ENCODE measurements at regions not wholly inside any gene's neighbourhood (a gene's known extent, or its start where the extent isn't known, plus 50 kb on each side); places are given as distances from the start of the nearest gene placed in this dataset.

DNA sequence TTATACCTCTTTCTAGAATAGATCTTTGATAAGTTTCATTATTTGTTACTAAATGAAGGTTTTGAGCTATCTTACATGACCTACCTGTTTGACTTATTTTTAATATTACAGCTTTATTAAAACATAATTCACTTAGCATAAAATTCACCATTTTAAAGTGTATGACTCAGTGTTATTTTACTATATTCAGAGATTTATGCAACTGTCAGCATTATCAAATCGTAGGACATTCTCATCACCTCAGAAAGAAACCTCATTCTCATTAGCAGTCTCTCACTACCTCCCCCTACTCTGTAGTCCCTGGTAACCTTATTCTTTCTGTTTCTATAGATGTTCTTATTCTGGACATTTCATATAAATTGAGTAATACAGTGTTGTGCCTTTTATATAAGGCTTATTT lies 207.9 kb upstream of the FOXP2 start:
- TF ChIP-seq, protein P1, sequence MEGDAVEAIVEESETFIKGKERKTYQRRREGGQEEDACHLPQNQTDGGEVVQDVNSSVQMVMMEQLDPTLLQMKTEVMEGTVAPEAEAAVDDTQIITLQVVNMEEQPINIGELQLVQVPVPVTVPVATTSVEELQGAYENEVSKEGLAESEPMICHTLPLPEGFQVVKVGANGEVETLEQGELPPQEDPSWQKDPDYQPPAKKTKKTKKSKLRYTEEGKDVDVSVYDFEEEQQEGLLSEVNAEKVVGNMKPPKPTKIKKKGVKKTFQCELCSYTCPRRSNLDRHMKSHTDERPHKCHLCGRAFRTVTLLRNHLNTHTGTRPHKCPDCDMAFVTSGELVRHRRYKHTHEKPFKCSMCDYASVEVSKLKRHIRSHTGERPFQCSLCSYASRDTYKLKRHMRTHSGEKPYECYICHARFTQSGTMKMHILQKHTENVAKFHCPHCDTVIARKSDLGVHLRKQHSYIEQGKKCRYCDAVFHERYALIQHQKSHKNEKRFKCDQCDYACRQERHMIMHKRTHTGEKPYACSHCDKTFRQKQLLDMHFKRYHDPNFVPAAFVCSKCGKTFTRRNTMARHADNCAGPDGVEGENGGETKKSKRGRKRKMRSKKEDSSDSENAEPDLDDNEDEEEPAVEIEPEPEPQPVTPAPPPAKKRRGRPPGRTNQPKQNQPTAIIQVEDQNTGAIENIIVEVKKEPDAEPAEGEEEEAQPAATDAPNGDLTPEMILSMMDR (IDR thresholded peaks at IDR 0.05) = no peak
- TF ChIP-seq POLR2A (IDR thresholded peaks at IDR 0.05) = no peak
- Histone ChIP-seq H3K4me3 (no peak overlapping the region), H3K27ac (no peak overlapping the region), H3K4me1 (no peaks in the 10 kb centered on the region), H3K9me3 (no peaks in the 10 kb centered on the region), H3K36me3 (no peaks in the 10 kb centered on the region), H3K27me3 (no peaks in the 10 kb centered on the region)
- intact Hi-C loops (cut with DNase I) = no loop called here
- no peak for DNase-seq
- 60% methylated on average over 1 of the region's 1 CpG for WGBS (ENCODE audit: insufficient coverage, low coverage, low lambda C conversion rate, missing lambda C conversion rate)
- ATAC-seq = no peak

DNA sequence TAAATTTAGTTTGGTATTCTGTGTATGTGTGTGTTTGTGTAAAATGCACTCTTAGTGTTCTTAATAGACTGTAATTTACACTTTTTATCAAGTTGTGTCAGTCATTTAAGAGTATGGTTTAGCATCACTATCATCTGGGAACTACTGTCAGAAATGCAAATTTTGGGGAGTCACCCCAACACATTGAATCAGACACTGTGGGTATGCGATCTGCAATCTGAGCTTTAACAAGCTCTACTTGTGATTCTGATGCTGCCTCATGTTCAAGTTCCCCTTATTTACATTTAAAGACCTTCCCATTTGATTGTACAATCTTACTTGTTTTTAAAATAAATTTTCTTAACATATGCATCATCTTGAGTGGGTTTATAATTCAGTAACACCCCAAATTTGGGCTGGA lies 218.1 kb upstream of the FOXP2 start:
- Histone ChIP-seq H3K27me3 (no peaks in the 10 kb centered on the region), H3K4me3 (no peak overlapping the region), H3K27ac (no peak overlapping the region), H3K4me1 (no peaks in the 10 kb centered on the region), H3K36me3 (no peaks in the 10 kb centered on the region), H3K9me3 (no peaks in the 10 kb centered on the region)
- 100% methylated on average over 1 of the region's 1 CpG for WGBS (ENCODE audit: insufficient coverage, low coverage, low lambda C conversion rate, missing lambda C conversion rate)
- ATAC-seq (no peak), DNase-seq (no peak)
- intact Hi-C loops (cut with DNase I) = no loop called here
- TF ChIP-seq POLR2A (IDR thresholded peaks at IDR 0.05) = no peak
- TF ChIP-seq, protein P1 (IDR thresholded peaks at IDR 0.05) = no peak

DNA sequence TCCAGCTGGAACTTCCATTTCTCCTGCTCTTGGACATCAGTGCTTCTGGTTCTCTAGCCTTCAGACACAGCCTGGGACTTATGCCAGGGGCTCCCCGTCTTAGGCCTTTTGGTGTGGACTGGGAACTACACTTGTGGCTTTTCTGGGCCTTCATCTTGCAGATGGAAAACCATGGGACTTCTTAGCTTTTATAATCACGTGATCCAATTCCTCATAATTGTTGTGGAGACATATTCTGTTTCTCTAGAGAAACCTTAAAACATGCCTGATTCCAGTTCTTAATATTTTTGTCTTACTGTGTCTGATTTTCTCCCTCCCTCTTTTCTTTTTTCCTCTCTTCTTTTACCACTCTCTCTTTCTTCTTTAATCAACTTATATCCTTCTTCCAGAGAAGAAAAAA lies 224.2 kb upstream of the FOXP2 start:
- Histone ChIP-seq H3K9me3 (no peaks in the 10 kb centered on the region), H3K27me3 (no peaks in the 10 kb centered on the region), H3K4me1 (no peaks in the 10 kb centered on the region), H3K36me3 (no peaks in the 10 kb centered on the region), H3K4me3 (no peak overlapping the region), H3K27ac (no peak overlapping the region)
- TF ChIP-seq POLR2A (IDR thresholded peaks at IDR 0.05) = no peak
- TF ChIP-seq, protein P1 (IDR thresholded peaks at IDR 0.05) = no peak
- no peak for DNase-seq
- ATAC-seq = no peak
- 74% methylated on average over 2 of the region's 2 CpGs for WGBS (ENCODE audit: insufficient coverage, low coverage, low lambda C conversion rate, missing lambda C conversion rate)
- intact Hi-C loops (cut with DNase I) = no loop called here

DNA sequence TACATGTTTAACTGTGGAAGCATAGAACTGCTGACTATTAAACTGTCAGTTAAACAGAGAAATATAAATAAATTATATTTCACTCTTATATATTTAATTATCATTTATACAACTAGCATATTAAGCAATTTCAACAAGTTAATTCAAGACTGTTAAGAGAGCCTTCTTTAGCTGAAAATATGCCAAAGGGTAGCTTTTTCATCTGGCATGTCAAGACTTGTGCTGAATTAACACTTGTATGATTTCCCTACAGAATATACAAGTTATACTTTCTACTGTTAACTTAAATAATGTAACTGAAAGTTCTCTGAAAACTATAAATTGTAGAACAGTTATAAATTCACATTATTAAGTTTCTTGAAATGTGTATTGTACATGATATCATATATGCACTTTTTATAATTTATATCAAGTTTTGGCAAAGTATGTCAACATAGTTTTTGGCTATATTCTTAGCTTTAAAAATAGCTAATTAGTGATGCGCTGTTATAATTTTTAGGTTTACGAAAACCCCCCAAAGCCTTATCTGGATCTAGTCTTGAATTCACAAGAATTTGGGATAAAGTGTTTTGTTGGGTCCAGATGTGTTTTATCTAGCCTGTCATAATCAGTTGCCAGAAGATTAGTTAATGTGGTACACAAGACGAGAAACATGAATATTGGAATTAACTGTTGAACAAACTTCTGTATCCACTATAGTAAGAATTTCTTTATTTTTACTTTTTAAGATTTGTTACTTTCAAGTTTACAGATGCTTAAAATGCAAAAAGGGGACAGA lies 231.1 kb upstream of the FOXP2 start:
- Histone ChIP-seq H3K36me3 (no peaks in the 10 kb centered on the region), H3K4me1 (peaks cover 0 to 8% (median 0%) of the 10 kb centered on the region in 4 donors), H3K27ac (no peak overlapping the region), H3K27me3 (no peaks in the 10 kb centered on the region), H3K4me3 (no peak overlapping the region), H3K9me3 (no peaks in the 10 kb centered on the region)
- no peak for TF ChIP-seq POLR2A (IDR thresholded peaks at IDR 0.05)
- TF ChIP-seq, protein P1 (IDR thresholded peaks at IDR 0.05) = no peak
- DNase-seq = no peak
- intact Hi-C loops (cut with DNase I) = no loop called here
- 84% methylated on average over 3 of the region's 3 CpGs for WGBS (ENCODE audit: insufficient coverage, low coverage, low lambda C conversion rate, missing lambda C conversion rate)
- ATAC-seq = no peak
